BLaER1 treated with 17β-estradiol and CSF1 and Interleukin-3, amounts not matched to agents 10 nM and 100 nM (cell line): ENCODE measurements at regions not wholly inside any gene's neighbourhood (a gene's known extent, or its start where the extent isn't known, plus 50 kb on each side); places are given as distances from the start of the nearest gene placed in this dataset.

Source experiments
- H3K27ac ChIP-seq, 11 experiments: shearing (Covaris generic); formaldehyde crosslinking; 2 replicates each; pipeline ENCODE4 v1.8.1; 2022
- H3K27me3 ChIP-seq, 11 experiments: shearing (Covaris generic); formaldehyde crosslinking; 2 replicates each; pipeline ENCODE4 v1.8.1; 2022
- H3K36me3 ChIP-seq, 11 experiments: shearing (Covaris generic); formaldehyde crosslinking; 2 replicates each; pipeline ENCODE4 v1.8.1; 2022
- H3K4me1 ChIP-seq, 10 experiments: shearing (Covaris generic); formaldehyde crosslinking; 2 replicates each; pipeline ENCODE4 v1.8.1; 2022
- H3K4me2 ChIP-seq, 11 experiments: shearing (Covaris generic); formaldehyde crosslinking; 2 replicates each; pipeline ENCODE4 v1.8.1; 2022
- H3K4me3 ChIP-seq, 10 experiments: shearing (Covaris generic); formaldehyde crosslinking; 2 replicates each; pipeline ENCODE4 v1.8.1; 2022
- H3K9ac ChIP-seq, 11 experiments: shearing (Covaris generic); formaldehyde crosslinking; 2 replicates each; pipeline ENCODE4 v1.8.1; 2022
- H3K9me3 ChIP-seq, 11 experiments: shearing (Covaris generic); formaldehyde crosslinking; replicated peaks in 1 of 11; 2 replicates each; pipeline ENCODE4 v1.8.1; 2022
- H4K20me1 ChIP-seq, 11 experiments: shearing (Covaris generic); formaldehyde crosslinking; 2 replicates each; pipeline ENCODE4 v1.8.1; 2022
- Cebpa-rat ChIP-seq, 11 experiments: shearing (Covaris generic); IDR thresholded peaks; 2 replicates each; pipeline ENCODE4 v1.8.1; 2022

DNA sequence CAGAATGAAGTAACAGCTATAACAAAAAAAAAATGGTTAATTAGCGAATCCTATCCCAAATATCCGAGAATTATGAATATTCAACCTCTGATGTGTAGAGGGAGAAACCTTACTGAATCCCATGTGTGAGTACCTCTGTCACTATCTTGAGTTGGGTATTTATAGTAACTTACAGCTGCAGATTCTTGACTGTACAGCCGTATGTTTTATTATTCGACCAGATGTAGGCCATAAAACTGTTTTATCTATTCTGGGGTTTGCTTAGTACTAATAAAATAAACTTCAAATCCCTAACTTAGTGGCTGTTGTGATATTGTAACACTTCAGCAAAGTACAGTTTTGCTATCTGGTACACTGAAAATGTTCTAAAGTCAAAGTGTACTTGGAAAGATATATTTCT is 120.0 kb downstream of the EFNB2 start:
- Histone ChIP-seq H3K27me3 (peaks cover 0 to 14% (median 7%) of the 10 kb centered on the region in 11 experiments; a peak in 13 of 22 replicates), H3K9ac (no peak overlapping the region), H3K4me1 (peaks cover 0 to 10% (median 5%) of the 10 kb centered on the region in 10 experiments; a peak in 7 of 20 replicates), H3K4me2 (no peak overlapping the region), H3K36me3 (no peaks in the 10 kb centered on the region), H4K20me1 (no peaks in the 10 kb centered on the region), H3K9me3 (0 out of 22 replicates have a peak, but pooled peaks cover 0 to 3% (median 0%) of the 10 kb centered on the region in 11 experiments), H3K4me3 (no peak overlapping the region), H3K27ac (no peak overlapping the region)
- TF ChIP-seq Cebpa-rat (IDR thresholded peaks at IDR 0.05): no peak

DNA sequence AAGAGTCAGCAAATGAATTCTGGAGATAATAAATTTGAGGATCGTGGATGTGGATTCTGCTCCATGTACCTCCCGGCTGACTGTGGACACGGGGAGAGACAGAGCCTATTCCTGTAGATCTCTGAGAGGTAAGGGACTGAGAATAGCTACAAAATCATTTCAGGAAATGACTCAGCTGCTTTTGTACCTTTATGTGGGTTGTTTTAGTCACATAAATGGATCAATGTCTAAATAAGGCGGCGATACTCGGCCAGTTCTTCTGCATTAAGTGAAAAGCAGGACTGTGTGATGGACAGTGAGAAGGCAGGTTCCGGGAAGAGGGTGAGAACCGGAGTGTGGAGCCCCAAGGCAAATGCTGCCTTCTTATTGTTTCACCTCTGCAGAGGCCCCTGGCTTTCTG is 128.1 kb downstream of the EFNB2 start:
- TF ChIP-seq Cebpa-rat (IDR thresholded peaks at IDR 0.05): no peak
- Histone ChIP-seq H3K27me3 (no peaks in the 10 kb centered on the region), H3K4me1 (peaks cover 0 to 7% (median 0%) of the 10 kb centered on the region in 10 experiments; a peak in 3 of 20 replicates), H3K4me2 (no peak overlapping the region), H3K9me3 (peaks cover 0 to 4% (median 0%) of the 10 kb centered on the region in 11 experiments; a peak in 1 of 22 replicates), H3K4me3 (no peak overlapping the region), H4K20me1 (no peaks in the 10 kb centered on the region), H3K27ac (no peak overlapping the region), H3K36me3 (no peaks in the 10 kb centered on the region), H3K9ac (no peak overlapping the region)

DNA sequence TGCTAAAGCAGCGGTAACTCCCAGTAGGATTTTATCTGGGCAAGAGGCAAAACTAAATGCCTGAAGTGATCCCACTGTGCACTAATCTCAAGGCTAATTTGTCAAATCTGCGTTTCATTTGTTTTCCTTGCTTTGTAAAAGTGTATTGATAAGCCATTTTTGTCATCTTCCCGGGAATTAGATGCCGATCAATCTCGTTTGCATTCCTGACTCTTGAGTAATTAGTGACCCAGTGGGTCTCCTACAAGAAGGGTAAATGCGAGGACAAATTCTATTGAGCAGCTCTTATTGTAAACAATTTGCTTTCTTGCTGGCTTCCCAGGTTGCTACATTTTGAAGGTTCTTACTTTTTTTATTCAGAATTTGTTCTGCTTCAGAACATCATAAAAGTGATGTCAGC is 129.7 kb downstream of the EFNB2 start:
- no peak for TF ChIP-seq Cebpa-rat (IDR thresholded peaks at IDR 0.05)
- peaks cover 0 to 11% (median 0%) of the 10 kb centered on the region in 10 experiments; a peak in 3 of 20 replicates for H3K4me1 ChIP-seq
- no peak overlapping the region for H3K9ac ChIP-seq
- no peak overlapping the region for H3K4me2 ChIP-seq
- no peak overlapping the region for H3K4me3 ChIP-seq
- H3K27ac ChIP-seq: no peak overlapping the region
- no peaks in the 10 kb centered on the region for H3K36me3 ChIP-seq
- no peaks in the 10 kb centered on the region for H3K27me3 ChIP-seq
- no peaks in the 10 kb centered on the region for H4K20me1 ChIP-seq
- H3K9me3 ChIP-seq: peaks cover 0 to 4% (median 0%) of the 10 kb centered on the region in 11 experiments; a peak in 1 of 22 replicates

DNA sequence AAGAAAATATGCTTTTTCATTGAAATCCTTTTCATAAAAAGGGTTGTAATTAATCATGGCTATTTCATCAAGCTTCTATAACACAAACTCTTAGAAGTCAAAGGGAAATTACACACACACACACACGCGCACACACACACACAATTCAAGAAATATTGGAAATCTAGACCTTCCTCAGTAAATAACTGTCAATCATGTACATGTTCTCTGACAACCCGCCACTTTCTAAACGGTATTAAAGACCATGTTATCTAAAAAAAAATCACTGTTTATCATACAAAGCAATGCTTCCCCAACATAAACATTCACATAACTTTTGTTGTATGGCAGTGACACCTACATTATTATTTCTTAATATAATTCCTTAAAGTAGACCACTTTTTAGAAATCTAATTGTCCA is 132.2 kb downstream of the EFNB2 start:
- Histone ChIP-seq H3K27me3 (no peaks in the 10 kb centered on the region), H3K4me3 (no peak overlapping the region), H3K9ac (no peak overlapping the region), H4K20me1 (no peaks in the 10 kb centered on the region), H3K27ac (no peak overlapping the region), H3K4me2 (no peak overlapping the region), H3K36me3 (no peaks in the 10 kb centered on the region), H3K4me1 (peaks cover 0 to 4% (median 0%) of the 10 kb centered on the region in 10 experiments; a peak in 1 of 20 replicates), H3K9me3 (no peaks in the 10 kb centered on the region)
- no peak for TF ChIP-seq Cebpa-rat (IDR thresholded peaks at IDR 0.05)

DNA sequence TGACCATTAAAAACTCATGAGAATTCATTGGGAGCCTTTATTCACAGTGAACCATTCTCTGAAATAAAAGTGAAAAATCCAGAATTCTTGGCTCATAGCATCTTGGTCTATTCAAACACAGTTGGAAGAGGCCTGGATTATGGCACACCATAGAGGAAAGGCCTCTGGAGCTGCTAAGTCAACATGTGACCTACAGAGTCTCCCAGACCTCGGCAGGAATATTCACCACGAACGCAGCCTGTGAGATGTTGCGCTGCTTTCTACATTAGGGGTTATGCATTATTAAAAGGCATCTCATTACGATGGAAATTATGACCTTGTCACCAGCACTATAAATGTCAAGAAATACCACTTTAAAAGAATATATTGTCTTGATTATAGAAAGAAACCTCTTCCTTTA is 132.6 kb downstream of the EFNB2 start:
- Histone ChIP-seq H3K9ac (no peak overlapping the region), H3K4me1 (peaks cover 0 to 4% (median 0%) of the 10 kb centered on the region in 10 experiments; a peak in 1 of 20 replicates), H3K27ac (no peak overlapping the region), H4K20me1 (no peaks in the 10 kb centered on the region), H3K9me3 (no peaks in the 10 kb centered on the region), H3K4me2 (no peak overlapping the region), H3K4me3 (no peak overlapping the region), H3K27me3 (no peaks in the 10 kb centered on the region), H3K36me3 (no peaks in the 10 kb centered on the region)
- no peak for TF ChIP-seq Cebpa-rat (IDR thresholded peaks at IDR 0.05)

DNA sequence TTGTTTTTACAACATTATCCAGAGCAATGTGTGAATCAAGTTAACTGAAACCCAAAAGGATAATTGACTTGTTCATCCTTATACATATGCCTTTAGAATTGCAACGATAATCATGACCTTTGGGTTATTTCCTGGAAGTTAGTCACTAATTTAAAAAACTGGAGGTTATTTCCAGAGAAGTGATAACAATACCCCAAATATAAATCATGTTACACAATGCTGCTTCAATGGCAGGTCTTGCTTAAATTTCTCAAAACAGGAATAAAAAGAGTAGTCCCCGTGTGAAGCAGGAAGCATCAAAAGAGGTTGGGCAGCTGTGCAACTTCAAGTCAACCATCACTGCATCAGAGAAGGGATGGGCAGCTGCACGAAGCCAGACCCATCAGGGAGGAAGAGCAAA is 134.4 kb downstream of the EFNB2 start:
- H3K36me3 ChIP-seq: no peaks in the 10 kb centered on the region
- H3K9me3 ChIP-seq: no peaks in the 10 kb centered on the region
- no peak for TF ChIP-seq Cebpa-rat (IDR thresholded peaks at IDR 0.05)
- H3K4me1 ChIP-seq: peaks cover 0 to 4% (median 0%) of the 10 kb centered on the region in 10 experiments; a peak in 1 of 20 replicates
- H3K4me2 ChIP-seq: peak overlapping the region in 2 of 11 experiments; percentile 21 to 44; a peak in 2 of 22 replicates
- no peaks in the 10 kb centered on the region for H4K20me1 ChIP-seq
- H3K27me3 ChIP-seq: no peaks in the 10 kb centered on the region
- H3K27ac ChIP-seq: no peak overlapping the region
- no peak overlapping the region for H3K4me3 ChIP-seq
- no peak overlapping the region for H3K9ac ChIP-seq

DNA sequence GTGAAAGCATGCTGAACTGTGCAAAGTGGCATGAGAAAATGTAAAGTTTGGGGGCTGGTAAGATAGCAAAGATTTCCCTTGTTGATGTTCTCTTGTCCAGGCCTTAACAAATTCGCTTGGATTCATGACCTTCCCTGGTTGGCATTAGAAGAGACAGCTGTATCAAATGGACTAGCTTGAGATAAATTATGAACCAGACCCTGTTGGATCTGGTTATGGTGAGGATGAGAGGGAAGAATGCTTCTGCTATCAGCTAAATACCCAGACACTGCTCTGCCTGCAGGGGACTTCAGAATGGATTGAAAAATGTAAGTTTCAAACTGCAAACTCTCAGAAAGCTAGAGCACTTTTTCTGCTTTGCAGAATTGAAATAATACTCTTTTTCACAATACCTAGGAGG is 135.2 kb downstream of the EFNB2 start:
- Histone ChIP-seq H3K9me3 (no peaks in the 10 kb centered on the region), H3K4me3 (no peak overlapping the region), H3K4me2 (no peak overlapping the region), H3K9ac (no peak overlapping the region), H4K20me1 (no peaks in the 10 kb centered on the region), H3K4me1 (peaks cover 0 to 4% (median 0%) of the 10 kb centered on the region in 10 experiments; a peak in 1 of 20 replicates), H3K27me3 (no peaks in the 10 kb centered on the region), H3K36me3 (no peaks in the 10 kb centered on the region), H3K27ac (no peak overlapping the region)
- TF ChIP-seq Cebpa-rat (IDR thresholded peaks at IDR 0.05): no peak

DNA sequence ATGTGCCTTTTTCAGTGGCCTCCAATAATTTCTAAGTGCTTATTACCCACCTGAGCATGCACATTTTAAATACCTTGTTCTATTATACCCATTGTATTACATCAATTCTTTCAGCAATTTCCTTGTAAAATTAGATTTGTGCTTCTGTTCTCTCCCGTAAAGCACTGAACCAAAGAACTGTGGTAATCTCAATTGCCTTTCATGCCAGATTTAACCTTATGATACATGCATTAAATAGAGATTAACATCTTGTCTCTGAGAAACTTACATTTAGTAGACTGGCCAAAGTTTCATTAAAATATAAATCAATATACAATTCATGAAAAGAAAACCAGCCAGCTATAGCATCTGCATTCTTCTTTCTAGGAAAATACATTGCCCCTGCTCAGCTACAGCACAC is 137.2 kb downstream of the EFNB2 start:
- H3K27ac ChIP-seq: no peak overlapping the region
- TF ChIP-seq Cebpa-rat (IDR thresholded peaks at IDR 0.05): no peak
- no peaks in the 10 kb centered on the region for H3K9me3 ChIP-seq
- H3K4me3 ChIP-seq: no peak overlapping the region
- H4K20me1 ChIP-seq: no peaks in the 10 kb centered on the region
- no peak overlapping the region for H3K9ac ChIP-seq
- H3K4me1 ChIP-seq: peaks cover 0 to 4% (median 0%) of the 10 kb centered on the region in 10 experiments; a peak in 1 of 20 replicates
- H3K27me3 ChIP-seq: no peaks in the 10 kb centered on the region
- no peak overlapping the region for H3K4me2 ChIP-seq
- H3K36me3 ChIP-seq: no peaks in the 10 kb centered on the region

DNA sequence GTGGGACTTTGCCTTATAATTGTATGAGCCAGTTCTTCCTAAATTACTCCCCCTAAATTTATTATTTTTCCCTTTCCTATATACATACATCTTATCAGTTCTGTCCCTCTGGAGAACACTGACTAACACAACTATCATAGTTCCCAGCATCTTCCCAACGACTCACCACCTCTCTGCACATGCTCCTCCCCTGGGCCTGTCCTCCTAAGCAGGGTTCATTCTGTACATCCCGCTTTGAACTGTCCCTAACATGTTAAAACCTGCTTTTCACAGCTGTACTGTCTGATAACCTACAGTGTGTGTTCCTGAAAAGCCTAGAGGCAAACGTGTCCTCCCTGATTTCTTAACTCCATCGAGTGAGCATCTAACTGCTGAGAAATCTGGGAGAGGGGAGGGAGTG is 141.7 kb downstream of the EFNB2 start:
- H3K4me3 ChIP-seq: no peak overlapping the region
- H3K9ac ChIP-seq: no peak overlapping the region
- no peak overlapping the region for H3K4me2 ChIP-seq
- H3K36me3 ChIP-seq: no peaks in the 10 kb centered on the region
- H4K20me1 ChIP-seq: no peaks in the 10 kb centered on the region
- no peak overlapping the region for H3K27ac ChIP-seq
- TF ChIP-seq Cebpa-rat (IDR thresholded peaks at IDR 0.05): no peak
- no peaks in the 10 kb centered on the region for H3K4me1 ChIP-seq
- no peaks in the 10 kb centered on the region; a peak in 1 of 22 replicates for H3K9me3 ChIP-seq
- H3K27me3 ChIP-seq: no peaks in the 10 kb centered on the region

DNA sequence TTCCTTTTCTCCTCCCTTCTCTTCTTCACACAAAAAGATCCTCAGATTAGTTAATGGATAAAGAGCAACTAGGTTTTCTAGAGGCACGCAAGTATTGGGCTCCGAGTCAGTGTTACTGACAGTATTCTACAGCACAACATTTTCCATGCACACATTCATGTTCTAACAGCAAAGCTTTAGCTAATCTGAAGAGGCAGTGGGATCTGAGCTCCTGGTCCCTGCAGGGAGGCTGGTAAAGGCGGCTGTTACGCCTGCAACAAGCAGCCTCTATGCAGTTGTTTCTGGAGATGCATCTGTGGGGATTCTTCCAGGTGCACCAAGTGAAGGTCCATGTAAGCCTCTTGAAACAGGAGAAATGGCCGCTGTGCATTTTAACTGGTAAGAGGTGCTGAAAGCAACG is 143.8 kb downstream of the EFNB2 start:
- no peak overlapping the region for H3K27ac ChIP-seq
- no peak overlapping the region for H3K4me3 ChIP-seq
- H3K9me3 ChIP-seq: peaks cover 0 to 4% (median 0%) of the 10 kb centered on the region in 11 experiments; a peak in 2 of 22 replicates
- H3K36me3 ChIP-seq: no peaks in the 10 kb centered on the region
- H4K20me1 ChIP-seq: no peaks in the 10 kb centered on the region
- H3K4me1 ChIP-seq: no peaks in the 10 kb centered on the region
- no peak overlapping the region for H3K4me2 ChIP-seq
- H3K27me3 ChIP-seq: no peaks in the 10 kb centered on the region
- no peak for TF ChIP-seq Cebpa-rat (IDR thresholded peaks at IDR 0.05)
- H3K9ac ChIP-seq: no peak overlapping the region
